MCF 10A (cell line): ENCODE measurements at regions not wholly inside any gene's neighbourhood (a gene's known extent, or its start where the extent isn't known, plus 50 kb on each side); places are given as distances from the start of the nearest gene placed in this dataset.

Source experiments
- BruUV-seq: library from RNA; stranded (reverse); fragments of 400-500 nt; replicated peaks from 2 replicates; lab custom pipeline; 2021; lab: Mats Ljungman, UMichigan
- CTCF ChIA-PET: fragments of 300-600 bp; sonication (Branson Sonifier 250); formaldehyde crosslinking; extraction: SDS; loops from one replicate; lab custom pipeline; 2021; ENCODE audit warnings: antibody characterized with exemption, inconsistent platforms; lab: Yijun Ruan, JAX
- POLR2A ChIA-PET: fragments of 300-600, 350-650 bp; sonication (Branson Sonifier 250); formaldehyde crosslinking; extraction: SDS; loops from one replicate; lab custom pipeline; 2020; ENCODE audit warnings: antibody characterized with exemption, inconsistent platforms; lab: Yijun Ruan, JAX
- DNase-seq: peaks from one replicate; pipeline ENCODE4 v3.0.0-alpha.2; 2018; ENCODE audit not compliant: unreplicated experiment
- H3K27ac Mint-ChIP-seq: one replicate; pipeline ENCODE4 v1.8.0; 2022; ENCODE audit warnings: mild to moderate bottlenecking, low read depth, mixed read lengths; ENCODE audit not compliant: unreplicated experiment
- H3K27me3 Mint-ChIP-seq: one replicate; pipeline ENCODE4 v1.8.0; 2022; ENCODE audit warnings: mixed read lengths; ENCODE audit not compliant: insufficient read depth, unreplicated experiment
- H3K36me3 Mint-ChIP-seq: one replicate; pipeline ENCODE4 v1.8.0; 2022; ENCODE audit warnings: mild to moderate bottlenecking, moderate library complexity, mixed read lengths; ENCODE audit not compliant: insufficient read depth, unreplicated experiment
- H3K4me1 Mint-ChIP-seq: one replicate; pipeline ENCODE4 v1.8.0; 2022; ENCODE audit warnings: mixed read lengths; ENCODE audit not compliant: insufficient read depth, unreplicated experiment
- H3K4me3 Mint-ChIP-seq: one replicate; pipeline ENCODE4 v1.8.0; 2022; ENCODE audit warnings: mild to moderate bottlenecking, moderate library complexity, mixed read lengths; ENCODE audit not compliant: unreplicated experiment
- H3K9me3 Mint-ChIP-seq: one replicate; pipeline ENCODE4 v1.8.0; 2022; ENCODE audit warnings: mixed read lengths; ENCODE audit not compliant: unreplicated experiment
- intact Hi-C: fragments of 100-400 bp; cut with micrococcal nuclease; formaldehyde crosslinking; loops from 2 replicates; pipeline ENCODE4 v1.14.1; 2022
- TF ChIP-seq, protein P1 (sequence below): fragments of 200-600 bp; IDR thresholded peaks from one replicate; pipeline ENCODE4 v1.8.0; 2022; ENCODE audit warnings: antibody characterized with exemption, mild to moderate bottlenecking; ENCODE audit not compliant: unreplicated experiment

DNA sequence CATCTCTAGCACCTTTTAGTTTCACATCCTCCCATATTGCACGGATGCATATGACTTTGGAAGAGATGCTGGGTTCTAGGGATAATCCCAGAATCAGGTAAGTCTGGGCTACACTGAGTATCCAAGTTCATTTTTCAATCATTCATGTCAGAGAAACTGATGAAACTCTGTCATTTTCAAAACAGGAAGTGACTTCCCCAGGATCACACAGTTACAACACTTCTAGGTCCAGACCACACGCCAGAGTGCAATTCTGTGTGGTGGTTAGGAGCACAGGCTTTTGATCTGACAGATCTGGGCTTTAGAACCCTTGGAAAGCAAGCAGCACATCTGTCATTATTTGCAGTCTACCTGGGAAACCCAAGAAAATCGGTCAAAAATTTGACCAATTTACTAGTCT is 52.1 kb upstream of the CDKN2AIP start:
- H3K27me3 Mint-ChIP-seq, result peaks cover 11% of the 10 kb centered on the region
- no peak overlapping the region for H3K27ac Mint-ChIP-seq
- intact Hi-C loops, result no loop called here
- BruUV-seq, result no TSS peak
- H3K4me3 Mint-ChIP-seq, result no peak overlapping the region
- no peaks in the 10 kb centered on the region for H3K4me1 Mint-ChIP-seq
- no peaks in the 10 kb centered on the region for H3K36me3 Mint-ChIP-seq
- ChIA-PET POLR2A (no interaction called here), CTCF (interaction anchor here (0.6 to 0.7 kb wide), 2 partner anchors 15 to 17 kb away, joined by 3 to 5 read pairs; no protein-coding TSS in a partner anchor)
- no peak for DNase-seq
- TF ChIP-seq, protein P1, sequence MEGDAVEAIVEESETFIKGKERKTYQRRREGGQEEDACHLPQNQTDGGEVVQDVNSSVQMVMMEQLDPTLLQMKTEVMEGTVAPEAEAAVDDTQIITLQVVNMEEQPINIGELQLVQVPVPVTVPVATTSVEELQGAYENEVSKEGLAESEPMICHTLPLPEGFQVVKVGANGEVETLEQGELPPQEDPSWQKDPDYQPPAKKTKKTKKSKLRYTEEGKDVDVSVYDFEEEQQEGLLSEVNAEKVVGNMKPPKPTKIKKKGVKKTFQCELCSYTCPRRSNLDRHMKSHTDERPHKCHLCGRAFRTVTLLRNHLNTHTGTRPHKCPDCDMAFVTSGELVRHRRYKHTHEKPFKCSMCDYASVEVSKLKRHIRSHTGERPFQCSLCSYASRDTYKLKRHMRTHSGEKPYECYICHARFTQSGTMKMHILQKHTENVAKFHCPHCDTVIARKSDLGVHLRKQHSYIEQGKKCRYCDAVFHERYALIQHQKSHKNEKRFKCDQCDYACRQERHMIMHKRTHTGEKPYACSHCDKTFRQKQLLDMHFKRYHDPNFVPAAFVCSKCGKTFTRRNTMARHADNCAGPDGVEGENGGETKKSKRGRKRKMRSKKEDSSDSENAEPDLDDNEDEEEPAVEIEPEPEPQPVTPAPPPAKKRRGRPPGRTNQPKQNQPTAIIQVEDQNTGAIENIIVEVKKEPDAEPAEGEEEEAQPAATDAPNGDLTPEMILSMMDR, result no peak
- H3K9me3 Mint-ChIP-seq, result no peaks in the 10 kb centered on the region

GRCh38 chr4:183393446-183393845 is 51.0 kb upstream of the CDKN2AIP start:
- TF ChIP-seq, protein P1, result no peak
- H3K27ac Mint-ChIP-seq, result no peak overlapping the region
- BruUV-seq, result no TSS peak
- peaks cover 11% of the 10 kb centered on the region for H3K27me3 Mint-ChIP-seq
- intact Hi-C loops, result no loop called here
- H3K36me3 Mint-ChIP-seq, result no peaks in the 10 kb centered on the region
- CTCF ChIA-PET, result interaction anchor here (0.5 to 1.3 kb wide), 3 partner anchors 12 to 143 kb away, joined by 3 to 4 read pairs (median 4); no protein-coding TSS in a partner anchor
- no peak overlapping the region for H3K4me3 Mint-ChIP-seq
- H3K9me3 Mint-ChIP-seq, result no peaks in the 10 kb centered on the region
- peaks cover 8% of the 10 kb centered on the region for H3K4me1 Mint-ChIP-seq
- DNase-seq, result no peak
- POLR2A ChIA-PET, result no interaction called here

DNA sequence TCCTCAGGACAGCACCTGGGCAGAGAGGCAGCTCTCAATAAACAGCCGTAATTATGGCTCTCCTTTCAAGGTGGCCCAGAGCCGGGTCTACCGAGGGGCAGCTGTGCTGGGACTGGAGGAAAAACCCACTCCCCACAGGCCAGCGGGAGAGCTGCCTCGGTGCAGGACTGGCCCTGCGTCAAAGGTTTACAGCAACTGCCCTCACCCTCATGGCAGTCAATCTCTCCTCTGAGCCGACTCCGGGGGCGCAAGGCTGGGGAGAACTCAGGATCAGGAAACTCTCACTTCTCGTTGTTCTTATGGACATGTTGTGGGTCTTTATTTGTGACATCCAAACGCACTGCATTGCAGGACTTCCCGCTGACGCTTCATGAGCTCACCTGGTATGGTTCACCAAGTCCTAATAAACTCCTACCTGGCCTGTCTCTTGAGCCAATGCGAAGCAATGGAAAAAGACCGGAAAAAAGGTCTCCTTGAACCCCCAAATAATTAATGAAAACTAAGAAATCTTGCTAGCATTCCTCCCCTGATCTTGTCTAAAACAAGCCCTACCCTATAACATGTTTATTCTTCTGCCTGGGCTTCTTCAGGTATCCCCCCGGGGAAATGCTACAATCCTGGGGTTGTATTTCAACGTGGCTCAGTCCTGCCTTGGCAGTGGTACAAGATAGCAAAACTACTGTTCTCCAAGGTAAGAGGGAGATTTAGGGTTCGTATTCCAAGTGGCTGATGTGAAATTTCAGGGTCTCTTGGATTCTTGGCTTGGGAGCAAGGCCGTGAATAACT is 50.1 kb upstream of the CDKN2AIP start:
- H3K27me3 Mint-ChIP-seq, result peaks cover 11% of the 10 kb centered on the region
- no peak overlapping the region for H3K27ac Mint-ChIP-seq
- H3K4me3 Mint-ChIP-seq, result no peak overlapping the region
- H3K4me1 Mint-ChIP-seq, result peaks cover 10% of the 10 kb centered on the region
- BruUV-seq, result no TSS peak
- ChIA-PET CTCF (interaction anchor here (0.5 to 1.3 kb wide), 2 partner anchors 12 to 144 kb away, joined by 4 read pairs; no protein-coding TSS in a partner anchor), POLR2A (no interaction called here)
- no peaks in the 10 kb centered on the region for H3K36me3 Mint-ChIP-seq
- H3K9me3 Mint-ChIP-seq, result no peaks in the 10 kb centered on the region
- TF ChIP-seq, protein P1, result no peak
- intact Hi-C loops, result no loop called here
- no peak for DNase-seq
